ENCODE measurements at regions not wholly inside any gene's neighbourhood (a gene's known extent, or its start where the extent isn't known, plus 50 kb on each side); places are given as distances from the start of the nearest gene placed in this dataset.

DNA sequence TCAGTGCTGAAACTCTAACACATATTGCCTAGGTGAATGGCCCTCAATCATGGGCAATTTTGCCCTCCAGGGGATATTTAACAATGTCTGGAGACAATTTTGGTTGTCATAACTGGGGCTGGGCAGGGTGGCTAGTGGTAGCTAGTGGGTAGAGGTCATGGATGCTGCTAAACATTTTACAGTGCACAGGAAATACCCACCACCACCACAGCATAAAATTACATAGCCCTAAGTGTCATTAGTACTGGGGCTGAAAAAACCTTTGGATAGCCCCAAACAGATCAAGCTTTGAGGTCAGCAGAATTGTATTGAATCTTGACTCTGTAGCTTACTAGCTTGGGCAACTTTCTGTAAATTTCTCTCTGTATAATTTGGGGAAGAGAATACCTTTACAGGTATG, 758.0 kb downstream of the BCL11B start:
- CTCF ChIA-PET: no interaction called here
- Mint-ChIP-seq H3K4me1 (ENCODE audit: low read depth) (peaks cover 40% of the 10 kb centered on the region), H3K36me3 (ENCODE audit: low read depth) (no peaks in the 10 kb centered on the region), H3K4me3 (no peak overlapping the region), H3K27ac (no peak overlapping the region), H3K27me3 (ENCODE audit: low read depth) (no peaks in the 10 kb centered on the region), H3K9me3 (no peaks in the 10 kb centered on the region)
- DNase-seq: no peak
- intact Hi-C loops (cut with micrococcal nuclease): loop anchor here (10.0 kb wide), 1 partner anchor 751 kb away; no protein-coding TSS in a partner anchor

DNA sequence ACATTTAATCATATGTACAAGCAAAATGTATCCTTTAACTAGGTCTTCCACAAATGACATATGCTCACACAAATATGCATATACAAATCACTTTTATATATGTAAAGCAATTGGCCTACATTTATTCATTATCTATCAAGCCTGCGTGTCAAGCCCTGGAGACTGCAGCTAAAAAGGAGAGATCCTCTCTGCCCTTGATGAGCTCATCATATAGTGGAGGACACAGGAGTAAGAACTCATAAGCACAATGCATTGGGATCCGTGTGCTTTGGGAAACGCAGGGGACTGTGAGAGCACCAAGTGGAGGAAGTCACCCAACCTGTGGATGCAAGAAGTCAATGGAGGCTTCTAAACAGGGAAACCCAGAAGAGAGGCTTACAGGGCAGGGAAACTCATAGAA, 735.7 kb downstream of the BCL11B start:
- Mint-ChIP-seq H3K4me1 (ENCODE audit: low read depth) (peaks cover 15% of the 10 kb centered on the region), H3K27me3 (ENCODE audit: low read depth) (no peaks in the 10 kb centered on the region), H3K9me3 (peaks cover 3% of the 10 kb centered on the region), H3K4me3 (no peak overlapping the region), H3K36me3 (ENCODE audit: low read depth) (no peaks in the 10 kb centered on the region), H3K27ac (no peak overlapping the region)
- CTCF ChIA-PET: no interaction called here
- intact Hi-C loops (cut with micrococcal nuclease): no loop called here
- DNase-seq: no peak

DNA sequence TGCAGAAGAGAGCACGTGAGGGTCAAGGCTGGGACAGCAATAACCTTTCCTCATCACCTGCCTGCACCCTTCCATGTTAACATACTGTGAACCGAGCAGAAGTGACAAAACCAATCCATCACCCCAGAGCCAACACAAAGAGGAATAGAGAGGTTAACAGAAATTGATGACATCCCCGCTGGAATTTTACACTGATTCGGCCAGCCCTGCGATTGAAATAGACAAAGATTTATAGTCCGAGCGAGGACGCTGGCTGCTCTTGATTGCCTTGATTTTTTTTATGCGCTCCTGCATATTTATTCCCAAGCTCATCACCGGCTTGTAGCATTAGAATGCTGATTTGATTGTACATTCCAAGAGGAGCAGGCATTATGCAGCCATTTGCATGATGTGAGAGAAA, 729.7 kb downstream of the BCL11B start:
- CTCF ChIA-PET: no interaction called here

DNA sequence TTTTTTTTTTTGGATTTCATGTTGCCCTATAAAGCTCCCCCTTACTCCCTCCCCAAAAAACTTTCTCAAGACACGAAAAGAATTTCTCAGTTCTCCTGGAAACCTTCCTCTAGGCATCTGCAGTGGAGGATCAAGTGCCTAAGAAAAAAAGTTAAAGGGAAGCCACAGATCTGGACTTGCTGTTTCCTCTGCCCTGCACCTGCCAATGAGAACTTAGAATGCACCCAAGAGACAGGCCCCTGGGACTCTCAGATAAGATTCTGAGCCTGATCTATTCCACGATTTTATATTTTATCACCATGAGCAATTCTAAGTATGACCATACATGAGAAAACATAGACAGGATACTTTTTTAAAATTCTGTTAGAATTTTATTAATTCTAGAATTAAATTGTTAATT, 728.9 kb downstream of the BCL11B start:
- DNase-seq: no peak
- H3K9me3 Mint-ChIP-seq: peaks cover 1% of the 10 kb centered on the region
- intact Hi-C loops (cut with micrococcal nuclease): loop anchor here (10.0 kb wide), 2 partner anchors 568 to 722 kb away; no protein-coding TSS in a partner anchor
- no peak overlapping the region for H3K4me3 Mint-ChIP-seq
- no peaks in the 10 kb centered on the region for H3K27me3 Mint-ChIP-seq (ENCODE audit: low read depth)
- H3K27ac Mint-ChIP-seq: no peak overlapping the region
- H3K4me1 Mint-ChIP-seq (ENCODE audit: low read depth): peaks cover 24% of the 10 kb centered on the region
- H3K36me3 Mint-ChIP-seq (ENCODE audit: low read depth): no peaks in the 10 kb centered on the region
- CTCF ChIA-PET: interaction anchor here (0.7 kb wide), 1 partner anchor 107 kb away, joined by 3 read pairs; no protein-coding TSS in a partner anchor

More for the DNA sequence above, 729.7 kb downstream of the BCL11B start:
- no peak for DNase-seq
- H3K4me3 Mint-ChIP-seq: no peak overlapping the region
- H3K4me1 Mint-ChIP-seq (ENCODE audit: low read depth): peaks cover 21% of the 10 kb centered on the region
- intact Hi-C loops (cut with micrococcal nuclease): loop anchor here (10.0 kb wide), 2 partner anchors 568 to 722 kb away; no protein-coding TSS in a partner anchor
- peaks cover 1% of the 10 kb centered on the region for H3K9me3 Mint-ChIP-seq
- H3K36me3 Mint-ChIP-seq (ENCODE audit: low read depth): no peaks in the 10 kb centered on the region
- H3K27ac Mint-ChIP-seq: no peak overlapping the region
- H3K27me3 Mint-ChIP-seq (ENCODE audit: low read depth): no peaks in the 10 kb centered on the region

GRCh38 chr14:98544174-98544573, 727.8 kb downstream of the BCL11B start:
- DNase-seq: no peak
- Mint-ChIP-seq H3K27ac (no peak overlapping the region), H3K36me3 (ENCODE audit: low read depth) (no peaks in the 10 kb centered on the region), H3K4me1 (ENCODE audit: low read depth) (peaks cover 35% of the 10 kb centered on the region), H3K9me3 (no peaks in the 10 kb centered on the region), H3K4me3 (no peak overlapping the region), H3K27me3 (ENCODE audit: low read depth) (no peaks in the 10 kb centered on the region)
- CTCF ChIA-PET: interaction anchor here (0.6 kb wide), 1 partner anchor 73 kb away, joined by 4 read pairs; no protein-coding TSS in a partner anchor
- intact Hi-C loops (cut with micrococcal nuclease): loop anchor here (10.0 kb wide), 2 partner anchors 569 to 721 kb away; no protein-coding TSS in a partner anchor

GRCh38 chr14:98545181-98545580, 726.8 kb downstream of the BCL11B start:
- intact Hi-C loops (cut with micrococcal nuclease): loop anchor here (5.0 to 10.0 kb wide), 4 partner anchors 408 to 720 kb away; no protein-coding TSS in a partner anchor
- Mint-ChIP-seq H3K27ac (no peak overlapping the region), H3K36me3 (ENCODE audit: low read depth) (no peaks in the 10 kb centered on the region), H3K9me3 (peaks cover 1% of the 10 kb centered on the region), H3K27me3 (ENCODE audit: low read depth) (no peaks in the 10 kb centered on the region), H3K4me3 (no peak overlapping the region), H3K4me1 (ENCODE audit: low read depth) (peaks cover 30% of the 10 kb centered on the region)
- CTCF ChIA-PET: interaction anchor here (0.5 kb wide), 1 partner anchor 119 kb away, joined by 3 read pairs; no protein-coding TSS in a partner anchor
- DNase-seq: no peak

- Mint-ChIP-seq H3K36me3 (ENCODE audit: low read depth) (no peaks in the 10 kb centered on the region), H3K27ac (peak overlapping the region; percentile 91)
- CTCF ChIA-PET: interaction anchor here (0.7 kb wide), 1 partner anchor 584 kb away, joined by 3 read pairs; no protein-coding TSS in a partner anchor
These were observed 723.8 kb downstream of the BCL11B start for GRCh38 chr14:98548071-98548686.

DNA sequence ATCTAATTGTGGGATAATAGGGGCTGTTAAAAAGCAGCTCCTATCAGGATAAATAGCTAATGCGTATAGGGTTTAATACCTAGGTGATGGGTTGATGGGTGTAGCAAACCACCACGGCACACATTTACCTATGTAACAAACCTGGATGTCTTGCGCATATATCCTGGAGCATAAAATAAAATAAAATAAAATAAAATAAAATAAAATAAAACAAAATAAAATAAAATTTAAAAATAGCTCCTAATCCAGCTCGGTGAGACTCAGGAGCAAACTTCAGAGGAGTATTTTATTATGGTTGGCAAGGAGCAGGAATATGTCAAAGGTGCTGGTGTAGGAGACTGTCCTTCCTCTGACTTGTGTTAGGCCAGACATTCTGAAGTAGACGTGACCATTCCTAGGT, 721.0 kb downstream of the BCL11B start:
- intact Hi-C loops (cut with micrococcal nuclease): no loop called here
- H3K27me3 Mint-ChIP-seq (ENCODE audit: low read depth): no peaks in the 10 kb centered on the region
- H3K9me3 Mint-ChIP-seq: peaks cover 1% of the 10 kb centered on the region
- CTCF ChIA-PET: no interaction called here
- DNase-seq: no peak
- no peak overlapping the region for H3K4me3 Mint-ChIP-seq
- peaks cover 19% of the 10 kb centered on the region for H3K4me1 Mint-ChIP-seq (ENCODE audit: low read depth)
- H3K27ac Mint-ChIP-seq: no peak overlapping the region
- no peaks in the 10 kb centered on the region for H3K36me3 Mint-ChIP-seq (ENCODE audit: low read depth)

More at GRCh38 chr14:98548071-98548686, 723.8 kb downstream of the BCL11B start:
- Mint-ChIP-seq H3K4me3 (peak overlapping the region; percentile 22), H3K27me3 (ENCODE audit: low read depth) (no peaks in the 10 kb centered on the region), H3K4me1 (ENCODE audit: low read depth) (peaks cover 22% of the 10 kb centered on the region), H3K9me3 (peaks cover 1% of the 10 kb centered on the region)
- intact Hi-C loops (cut with micrococcal nuclease): loop anchor here (2.0 to 10.0 kb wide), 6 partner anchors 35 to 717 kb away; no protein-coding TSS in a partner anchor
- peak; percentile 69 for DNase-seq

DNA sequence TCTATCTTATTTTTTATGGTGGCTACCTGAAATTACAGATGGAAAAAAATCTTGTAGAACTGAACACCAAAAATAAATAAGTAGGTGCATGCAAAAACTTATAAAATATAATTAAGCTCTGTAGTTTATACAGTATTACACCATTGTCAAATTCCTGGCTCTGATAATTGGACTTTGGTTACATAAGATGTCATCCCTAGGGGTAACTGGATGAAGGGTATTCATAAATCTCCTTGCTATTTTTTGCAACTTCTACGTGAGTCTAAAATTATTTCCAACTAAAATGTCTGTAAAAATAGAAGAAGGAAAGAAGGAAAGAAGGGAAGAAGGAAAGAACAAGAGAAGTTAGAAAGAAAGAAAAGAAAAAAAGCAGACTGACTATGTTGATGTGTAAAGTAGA, 716.6 kb downstream of the BCL11B start:
- Mint-ChIP-seq H3K27ac (no peak overlapping the region), H3K36me3 (ENCODE audit: low read depth) (no peaks in the 10 kb centered on the region)

DNA sequence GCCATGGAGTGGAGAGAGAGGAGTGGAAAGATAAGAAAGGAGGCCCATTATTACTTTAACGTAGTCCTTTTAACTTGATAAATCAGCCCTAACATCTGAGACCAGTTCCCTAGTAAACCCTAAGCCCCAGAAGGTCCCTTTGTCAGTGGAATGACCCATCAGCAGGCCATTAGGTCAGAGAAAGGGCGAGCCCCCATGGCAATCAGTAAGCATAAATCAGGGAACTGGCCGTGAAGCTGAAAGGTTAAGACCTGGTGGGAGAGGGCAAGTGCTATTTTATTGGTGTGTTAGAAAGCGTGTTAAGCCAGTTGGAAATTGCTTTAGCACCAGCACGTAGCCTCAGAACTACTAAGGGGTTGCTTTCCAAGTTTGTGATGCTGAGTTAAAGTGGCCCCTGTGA, 708.0 kb downstream of the BCL11B start:
- Mint-ChIP-seq H3K9me3 (no peaks in the 10 kb centered on the region), H3K27me3 (ENCODE audit: low read depth) (no peaks in the 10 kb centered on the region), H3K27ac (no peak overlapping the region), H3K36me3 (ENCODE audit: low read depth) (no peaks in the 10 kb centered on the region), H3K4me1 (ENCODE audit: low read depth) (no peaks in the 10 kb centered on the region), H3K4me3 (no peak overlapping the region)
- DNase-seq: no peak
- intact Hi-C loops (cut with micrococcal nuclease): no loop called here
- CTCF ChIA-PET: interaction anchor here (0.6 kb wide), 1 partner anchor 450 kb away, joined by 6 read pairs; no protein-coding TSS in a partner anchor

More for the DNA sequence above, 716.6 kb downstream of the BCL11B start:
- intact Hi-C loops (cut with micrococcal nuclease): no loop called here
- Mint-ChIP-seq H3K4me3 (no peak overlapping the region), H3K4me1 (ENCODE audit: low read depth) (no peaks in the 10 kb centered on the region), H3K9me3 (no peaks in the 10 kb centered on the region), H3K27me3 (ENCODE audit: low read depth) (no peaks in the 10 kb centered on the region)
- CTCF ChIA-PET: no interaction called here
- no peak for DNase-seq

GRCh38 chr14:98564541-98564940, 707.5 kb downstream of the BCL11B start:
- no peaks in the 10 kb centered on the region for H3K9me3 Mint-ChIP-seq
- DNase-seq: no peak
- no peak overlapping the region for H3K4me3 Mint-ChIP-seq
- no peaks in the 10 kb centered on the region for H3K4me1 Mint-ChIP-seq (ENCODE audit: low read depth)
- intact Hi-C loops (cut with micrococcal nuclease): no loop called here
- H3K36me3 Mint-ChIP-seq (ENCODE audit: low read depth): no peaks in the 10 kb centered on the region
- H3K27me3 Mint-ChIP-seq (ENCODE audit: low read depth): no peaks in the 10 kb centered on the region
- H3K27ac Mint-ChIP-seq: no peak overlapping the region
- CTCF ChIA-PET: interaction anchor here (0.6 kb wide), 1 partner anchor 450 kb away, joined by 6 read pairs; no protein-coding TSS in a partner anchor

DNA sequence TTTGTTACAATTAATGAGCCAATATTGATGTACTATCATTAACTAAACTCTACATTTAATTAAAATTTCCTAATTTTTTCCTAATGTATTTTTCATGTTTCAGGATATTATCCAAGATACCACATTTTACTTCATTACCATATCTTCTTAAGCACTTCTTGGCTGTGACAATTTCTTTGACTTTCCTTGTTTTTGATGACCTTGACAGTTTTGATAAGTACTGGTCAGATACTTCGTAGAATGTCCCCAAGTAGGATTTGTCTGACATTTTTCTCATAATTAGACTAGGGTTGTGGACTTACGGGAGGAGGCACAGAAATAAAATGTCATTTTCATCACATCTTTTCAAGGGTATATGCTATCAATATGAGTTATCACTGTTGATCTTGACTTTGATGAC, 700.9 kb downstream of the BCL11B start:
- no peak for DNase-seq
- Mint-ChIP-seq H3K4me1 (ENCODE audit: low read depth) (no peaks in the 10 kb centered on the region), H3K9me3 (no peaks in the 10 kb centered on the region), H3K36me3 (ENCODE audit: low read depth) (no peaks in the 10 kb centered on the region), H3K27me3 (ENCODE audit: low read depth) (no peaks in the 10 kb centered on the region), H3K27ac (no peak overlapping the region), H3K4me3 (no peak overlapping the region)
- CTCF ChIA-PET: no interaction called here
- intact Hi-C loops (cut with micrococcal nuclease): no loop called here

GRCh38 chr14:98573082-98573481, 698.9 kb downstream of the BCL11B start:
- DNase-seq: no peak
- Mint-ChIP-seq H3K4me1 (ENCODE audit: low read depth) (no peaks in the 10 kb centered on the region), H3K27me3 (ENCODE audit: low read depth) (no peaks in the 10 kb centered on the region), H3K36me3 (ENCODE audit: low read depth) (no peaks in the 10 kb centered on the region), H3K9me3 (no peaks in the 10 kb centered on the region), H3K27ac (no peak overlapping the region), H3K4me3 (no peak overlapping the region)
- intact Hi-C loops (cut with micrococcal nuclease): no loop called here
- CTCF ChIA-PET: no interaction called here

Data from activated naive CD4-positive, alpha-beta T cell treated with anti-CD3 and anti-CD28 coated beads for 36 hours (primary cell).